SU-DHL-6 (cell line): ENCODE measurements at regions not wholly inside any gene's neighbourhood (a gene's known extent, or its start where the extent isn't known, plus 50 kb on each side); places are given as distances from the start of the nearest gene placed in this dataset.

Experiments
- H2AFZ ChIP-seq: fragments of 200-600 bp; sonication (generic); 2 replicates; pipeline ENCODE4 v1.6.1; 2014; ENCODE audit warnings: low read depth, mild to moderate bottlenecking, moderate library complexity, mixed read lengths, antibody characterized with exemption, low read length; ENCODE audit not compliant: severe bottlenecking
- H3F3A ChIP-seq: fragments of 200-600 bp; shearing (Covaris generic); 2 replicates; pipeline ENCODE4 v1.6.0; 2016; ENCODE audit warnings: antibody characterized with exemption, mild to moderate bottlenecking; ENCODE audit not compliant: insufficient read depth
- H3K27ac ChIP-seq: fragments of 200-600 bp; sonication (generic); 2 replicates; pipeline ENCODE4 v1.5.1; 2016; ENCODE audit warnings: low read depth, mild to moderate bottlenecking, low read length, moderate library complexity, mixed read lengths
- H3K27me3 ChIP-seq: fragments of 200-600 bp; sonication (generic), shearing (Covaris generic); 2 replicates; pipeline ENCODE4 v1.6.0; 2014; ENCODE audit warnings: mild to moderate bottlenecking, low read length
- H3K36me3 ChIP-seq: fragments of 200-600 bp; sonication (generic); 2 replicates; pipeline ENCODE4 v1.6.1; 2014; ENCODE audit warnings: mild to moderate bottlenecking, low read length, mixed read lengths
- H3K4me2 ChIP-seq: fragments of 300-600, 200-600 bp; shearing (Covaris generic), sonication (generic); 2 replicates; pipeline ENCODE4 v1.6.0; 2014; ENCODE audit warnings: low read length, low read depth, mild to moderate bottlenecking; ENCODE audit not compliant: poor library complexity, severe bottlenecking
- H3K4me3 ChIP-seq: fragments of 200-600 bp; sonication (generic); 2 replicates; pipeline ENCODE4 v1.5.1; 2014; ENCODE audit warnings: antibody characterized with exemption, low read length, mild to moderate bottlenecking, mixed read lengths; ENCODE audit not compliant: insufficient read depth, poor library complexity, severe bottlenecking
- H3K79me2 ChIP-seq: fragments of 200-600 bp; sonication (generic); 2 replicates; pipeline ENCODE4 v1.6.1; 2014; ENCODE audit warnings: mild to moderate bottlenecking, low read length, moderate library complexity; ENCODE audit not compliant: insufficient read depth
- H3K9ac ChIP-seq: fragments of 200-600 bp; sonication (generic); 2 replicates; pipeline ENCODE4 v1.7.0; 2014; ENCODE audit warnings: mild to moderate bottlenecking, low read length
- H3K9me2 ChIP-seq: fragments of 200-600 bp; sonication (generic); replicated peaks from 2 replicates; pipeline ENCODE4 v1.6.1; 2014; ENCODE audit warnings: low read length; ENCODE audit not compliant: insufficient read depth
- H3K9me3 ChIP-seq: fragments of 200-600 bp; sonication (generic); 2 replicates; pipeline ENCODE4 v1.6.1; 2014; ENCODE audit warnings: low read length, mixed read lengths; ENCODE audit not compliant: insufficient read depth
- H4K20me1 ChIP-seq: fragments of 200-600 bp; sonication (generic); 2 replicates; pipeline ENCODE4 v1.6.1; 2014; ENCODE audit warnings: low read depth, mild to moderate bottlenecking, antibody characterized with exemption, low read length, moderate library complexity, mixed read lengths
- CTCF ChIP-seq: fragments of 200-600 bp; sonication (generic); IDR thresholded peaks from one replicate; pipeline ENCODE4 v1.5.1; 2017; ENCODE audit warnings: antibody characterized with exemption, mild to moderate bottlenecking, low read length, moderate library complexity; ENCODE audit not compliant: insufficient read depth, poor library complexity, severe bottlenecking
- EZH2phosphoT487 ChIP-seq: fragments of 200-600 bp; sonication (generic), shearing (Covaris generic); conservative IDR thresholded peaks from 2 replicates; pipeline ENCODE4 v1.6.1; 2018; ENCODE audit warnings: mild to moderate bottlenecking, antibody characterized with exemption, low read length, moderate library complexity, mixed read lengths

DNA sequence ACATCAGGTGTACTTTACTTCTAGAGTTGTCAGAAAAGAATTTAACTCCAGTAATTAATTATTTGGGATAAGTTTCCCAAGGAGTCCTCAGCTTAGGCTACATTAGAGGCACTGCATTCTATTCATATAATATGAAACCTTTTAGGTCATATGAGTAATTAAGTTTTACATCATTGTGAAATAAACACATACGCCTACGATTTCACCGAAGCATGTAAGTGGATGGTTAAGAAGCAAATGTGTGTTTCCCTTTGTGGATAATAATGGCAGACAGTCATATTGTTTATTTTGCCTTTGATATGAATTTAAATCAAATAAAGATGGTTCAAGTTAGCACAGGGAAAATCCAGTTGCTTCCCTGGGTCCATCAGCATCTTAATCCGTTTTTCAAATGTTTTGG lies 535.9 kb upstream of the ATP11B start:
- Histone ChIP-seq H3K36me3 (no peaks in the 10 kb centered on the region), H3K27ac (no peak overlapping the region), H3K4me2 (no peak overlapping the region), H3K9me3 (no peaks in the 10 kb centered on the region), H2AFZ (no peak overlapping the region), H3K9ac (no peak overlapping the region), H3F3A (no peaks in the 10 kb centered on the region), H3K79me2 (no peaks in the 10 kb centered on the region), H3K4me3 (no peak overlapping the region), H3K27me3 (no peaks in the 10 kb centered on the region), H3K9me2 (no peaks in the 10 kb centered on the region), H4K20me1 (no peaks in the 10 kb centered on the region)
- TF ChIP-seq EZH2phosphoT487 (no peak), CTCF (no peak)

DNA sequence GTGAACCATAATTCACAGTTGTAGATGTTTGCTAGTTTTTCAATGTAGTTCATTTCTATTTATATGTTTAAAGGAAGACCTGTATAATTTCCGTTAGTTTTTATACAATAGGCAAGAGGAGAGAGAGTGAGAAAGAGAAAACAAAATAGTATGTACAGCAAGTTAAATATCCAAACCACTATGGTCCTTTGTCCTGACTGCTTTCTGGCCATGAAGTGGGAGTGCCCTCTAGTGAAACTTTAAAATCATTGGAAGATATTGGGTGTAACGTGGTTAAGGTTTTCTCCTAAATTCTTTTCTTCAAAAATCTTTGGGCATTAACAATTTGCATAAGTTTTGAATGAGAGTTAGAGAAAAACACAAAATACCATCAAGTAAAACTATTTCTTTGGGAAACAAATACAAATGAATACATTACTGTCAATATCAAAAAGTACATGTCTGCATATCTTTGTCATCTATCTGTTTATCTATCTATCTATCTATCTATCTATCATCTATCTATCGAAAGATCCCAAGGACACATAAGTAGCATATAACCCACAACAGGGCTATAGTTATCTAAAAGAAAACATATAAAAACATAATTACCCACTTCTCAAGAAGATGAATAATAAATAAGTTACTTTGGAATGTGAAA lies 534.6 kb upstream of the ATP11B start:
- Histone ChIP-seq H3K4me3 (no peak overlapping the region), H3K4me2 (no peak overlapping the region), H2AFZ (no peak overlapping the region)

DNA sequence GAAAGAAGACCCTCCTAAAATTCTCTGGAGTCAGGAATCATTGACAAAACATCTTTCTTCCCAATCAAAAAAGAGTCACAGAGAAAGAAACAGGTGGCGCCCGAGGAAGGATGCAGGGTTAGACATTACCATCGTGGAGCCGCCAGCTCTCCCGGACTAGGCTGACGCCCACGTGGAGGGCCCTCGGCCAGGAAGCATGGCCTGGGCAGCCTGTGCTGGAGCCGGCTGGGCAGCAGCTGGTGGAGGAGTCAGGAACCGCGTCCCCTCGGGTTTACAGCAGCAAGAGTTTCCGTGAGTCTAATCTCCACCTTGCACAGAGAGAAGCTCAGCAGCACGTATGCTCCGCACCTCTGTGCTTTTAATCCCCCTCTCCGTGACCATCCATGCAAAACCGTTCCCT lies 533.7 kb upstream of the ATP11B start:
- Histone ChIP-seq H3K9me3 (no peaks in the 10 kb centered on the region), H3K9ac (no peak overlapping the region), H3F3A (no peaks in the 10 kb centered on the region), H2AFZ (no peak overlapping the region), H3K79me2 (no peaks in the 10 kb centered on the region), H3K9me2 (no peaks in the 10 kb centered on the region), H3K27me3 (no peaks in the 10 kb centered on the region), H3K27ac (no peak overlapping the region), H4K20me1 (no peaks in the 10 kb centered on the region), H3K4me3 (no peak overlapping the region), H3K4me2 (no peak overlapping the region), H3K36me3 (no peaks in the 10 kb centered on the region)
- TF ChIP-seq EZH2phosphoT487 (no peak), CTCF (no peak)

More for the DNA sequence above, 534.6 kb upstream of the ATP11B start:
- Histone ChIP-seq H3K27ac (no peak overlapping the region), H4K20me1 (no peaks in the 10 kb centered on the region), H3K36me3 (no peaks in the 10 kb centered on the region), H3K9me3 (no peaks in the 10 kb centered on the region), H3K27me3 (no peaks in the 10 kb centered on the region), H3F3A (no peaks in the 10 kb centered on the region), H3K9ac (no peak overlapping the region), H3K79me2 (no peaks in the 10 kb centered on the region), H3K9me2 (no peaks in the 10 kb centered on the region)
- TF ChIP-seq EZH2phosphoT487 (no peak), CTCF (no peak)
